Hematopoietic multipotent progenitor cell treated with erythropoietin and hydrocortisone succinate and interleukin-3 and kit ligand, for 6 days (in vitro differentiated cells): ENCODE measurements at regions not wholly inside any gene's neighbourhood (a gene's known extent, or its start where the extent isn't known, plus 50 kb on each side); places are given as distances from the start of the nearest gene placed in this dataset.

Experiments used
- DNase-seq: peaks from one replicate; pipeline ENCODE4 v3.0.0-alpha.2; 2015

- no peak for DNase-seq
These were observed 264.7 kb upstream of the SLC14A2 start for GRCh38 chr18:45350404-45351156.

DNA sequence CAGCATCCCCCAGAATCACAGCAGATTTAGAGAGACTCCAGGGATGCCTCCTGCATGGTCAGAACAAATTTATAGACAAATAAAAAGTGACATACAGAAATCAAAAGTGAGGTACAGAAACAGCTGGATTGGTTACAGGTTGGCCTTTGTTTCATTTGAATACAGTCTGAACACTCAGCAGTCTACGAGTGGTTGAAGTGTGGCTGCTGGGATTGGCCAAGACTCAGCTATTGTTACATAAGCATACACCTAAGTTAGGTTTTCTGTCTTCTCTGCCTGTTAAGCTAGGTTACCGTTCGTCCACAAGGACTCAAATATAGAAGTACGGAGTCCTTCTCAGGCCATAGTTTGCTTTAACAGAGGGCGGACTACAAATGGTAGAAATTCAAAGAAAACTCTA lies 262.4 kb upstream of the SLC14A2 start:
- DNase-seq, result no peak

- no peak for DNase-seq
These were observed 261.7 kb upstream of the SLC14A2 start for GRCh38 chr18:45353530-45353929.

GRCh38 chr18:45355944-45356520 lies 259.2 kb upstream of the SLC14A2 start:
- DNase-seq, result peak; percentile 9

GRCh38 chr18:45357686-45358470 lies 257.4 kb upstream of the SLC14A2 start:
- no peak for DNase-seq

DNA sequence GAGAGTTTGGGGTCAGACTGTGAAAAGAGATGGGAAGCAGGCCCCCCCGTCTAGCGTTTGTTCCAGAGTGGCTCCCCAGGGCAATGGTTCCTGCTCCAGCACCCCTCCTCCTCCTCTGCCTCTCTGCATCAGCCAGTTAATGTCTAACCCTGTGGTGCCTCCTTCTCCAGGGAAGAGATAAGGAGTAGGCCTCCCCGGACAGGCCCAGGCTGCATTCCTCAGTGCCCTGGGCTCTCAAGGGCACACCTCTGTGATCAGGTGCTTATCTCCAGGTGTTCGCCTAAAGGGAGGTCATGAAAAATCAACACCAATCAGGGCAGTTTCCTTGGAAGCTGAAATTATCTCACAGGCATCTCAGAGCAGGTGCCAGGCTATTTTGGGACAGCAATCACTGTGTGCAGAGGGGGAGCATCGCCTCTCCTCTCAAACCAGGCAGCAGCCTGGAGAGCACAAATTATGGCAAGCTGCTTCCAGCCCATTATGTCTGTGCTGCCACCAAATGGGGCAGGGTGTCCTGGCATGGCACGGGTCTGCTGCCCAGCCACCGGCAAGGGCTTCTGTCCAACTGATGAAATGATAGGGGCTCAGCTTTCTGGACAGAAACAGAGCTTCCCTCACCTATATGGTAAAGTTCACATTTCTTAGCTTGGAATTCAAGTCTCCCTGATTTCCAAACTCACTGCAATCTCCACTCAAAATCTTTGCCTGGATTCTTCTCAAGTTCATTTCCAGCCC lies 255.8 kb upstream of the SLC14A2 start:
- DNase-seq, result no peak

- DNase-seq, result no peak
These were observed 254.0 kb upstream of the SLC14A2 start for GRCh38 chr18:45361125-45361851.

DNA sequence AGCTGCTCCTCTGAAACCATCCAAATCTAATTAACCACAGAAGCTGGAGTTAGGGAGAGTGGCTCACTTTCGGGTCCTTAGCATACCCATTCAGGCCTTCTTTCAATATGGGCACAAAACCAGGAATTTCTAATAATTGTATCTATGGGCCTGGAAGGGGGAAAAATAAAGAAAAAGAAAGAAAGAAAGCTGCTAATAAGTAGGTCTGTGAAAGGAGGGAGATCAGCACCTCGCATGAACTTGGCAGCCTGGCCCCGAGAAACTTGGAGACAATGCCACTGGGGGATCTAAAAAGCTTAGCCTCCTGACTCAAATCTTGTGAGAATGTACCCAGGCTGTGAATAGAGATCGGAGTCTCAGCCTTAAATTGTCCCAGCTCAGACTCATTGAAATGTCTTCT lies 252.1 kb upstream of the SLC14A2 start:
- DNase-seq, result no peak

DNA sequence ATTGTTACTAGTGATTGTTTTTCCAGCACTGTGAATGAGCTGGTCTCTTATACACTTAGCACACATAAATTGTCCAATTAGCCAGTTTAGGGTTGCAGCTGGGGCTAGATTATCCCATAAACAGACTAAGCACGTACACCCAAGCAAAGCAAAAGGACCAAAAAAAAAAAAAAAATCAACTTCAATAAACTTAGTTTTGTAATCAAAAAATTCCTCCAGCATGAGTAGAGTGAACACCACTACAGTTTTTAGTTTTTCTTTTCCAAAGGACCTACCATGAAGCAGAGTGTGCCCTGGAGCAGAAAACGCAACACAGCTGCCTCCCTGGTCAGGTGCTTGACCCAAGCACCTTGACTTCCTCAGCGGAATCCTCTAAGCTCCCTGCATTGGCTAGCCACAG lies 249.4 kb upstream of the SLC14A2 start:
- DNase-seq, result no peak

GRCh38 chr18:45370255-45371010 lies 244.8 kb upstream of the SLC14A2 start:
- no peak for DNase-seq

GRCh38 chr18:45373286-45373880 lies 241.9 kb upstream of the SLC14A2 start:
- peak; percentile 33 for DNase-seq

DNA sequence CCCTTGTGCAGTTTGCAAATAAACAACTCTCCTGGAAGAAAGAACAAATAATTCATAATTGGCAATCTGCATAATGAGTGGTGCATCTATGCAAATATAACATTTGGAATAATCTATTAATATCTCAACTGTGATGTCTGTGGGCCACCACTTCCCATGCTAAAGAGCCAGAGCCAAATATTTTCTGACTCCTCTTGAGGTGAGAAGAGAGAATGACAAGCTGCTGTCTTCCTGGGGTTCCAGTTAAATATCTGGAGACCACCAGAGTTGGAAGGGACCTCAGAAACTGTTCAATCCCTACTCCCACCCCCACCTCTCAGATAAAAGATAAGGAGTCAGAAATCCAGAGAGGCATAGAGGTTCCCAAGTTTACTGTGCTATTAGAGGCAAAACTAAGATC lies 241.0 kb upstream of the SLC14A2 start:
- no peak for DNase-seq

- DNase-seq, result no peak
These were observed 240.2 kb upstream of the SLC14A2 start for GRCh38 chr18:45374878-45375630.

- no peak for DNase-seq
These were observed 239.1 kb upstream of the SLC14A2 start for GRCh38 chr18:45376193-45376592.

GRCh38 chr18:45378308-45378707 lies 237.0 kb upstream of the SLC14A2 start:
- DNase-seq, result no peak

DNA sequence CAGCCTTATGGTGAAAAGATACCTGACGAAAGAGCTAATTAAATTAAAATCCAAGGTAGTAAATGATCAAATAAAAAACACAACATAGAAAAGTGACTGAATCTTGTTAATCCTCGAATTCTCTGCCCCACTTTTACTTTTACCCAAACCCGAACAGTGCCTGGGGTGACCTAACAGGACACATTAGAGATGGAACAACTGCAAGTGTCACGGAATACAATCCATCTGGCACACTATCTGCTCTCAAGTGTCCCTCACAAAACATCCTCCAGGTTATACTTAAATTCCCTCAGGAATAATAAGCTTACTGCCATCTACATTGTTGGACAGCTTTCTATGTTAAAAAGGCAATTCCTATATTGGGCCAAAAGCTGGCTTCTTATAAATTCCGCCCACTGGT lies 236.3 kb upstream of the SLC14A2 start:
- DNase-seq, result no peak

- DNase-seq, result no peak
These were observed 235.4 kb upstream of the SLC14A2 start for GRCh38 chr18:45379903-45380302.

- no peak for DNase-seq
These were observed 234.0 kb upstream of the SLC14A2 start for GRCh38 chr18:45381282-45381681.

DNA sequence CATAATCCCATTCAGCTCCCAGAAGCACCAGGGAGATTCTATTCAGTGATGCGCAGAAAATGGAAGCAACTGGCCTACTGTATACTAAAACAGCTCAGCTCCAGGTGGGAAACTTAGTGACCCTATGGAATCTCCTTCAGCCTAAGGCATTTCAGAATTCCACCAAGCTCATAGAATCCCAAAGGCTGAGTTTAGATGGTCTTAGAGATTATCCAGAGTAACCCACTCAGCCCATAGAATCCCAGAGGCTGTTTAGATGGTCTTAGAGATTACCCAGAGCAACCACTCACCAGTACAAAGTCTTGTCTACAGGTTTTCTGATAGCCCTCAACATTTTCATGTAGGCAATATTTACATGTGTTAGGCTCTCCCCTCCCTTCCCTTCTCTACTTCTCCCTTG lies 232.0 kb upstream of the SLC14A2 start:
- DNase-seq, result no peak

- peak; percentile 88 for DNase-seq
These were observed 230.9 kb upstream of the SLC14A2 start for GRCh38 chr18:45384137-45384961.
